ENCODE measurements at regions not wholly inside any gene's neighbourhood (a gene's known extent, or its start where the extent isn't known, plus 50 kb on each side); places are given as distances from the start of the nearest gene placed in this dataset.

DNA sequence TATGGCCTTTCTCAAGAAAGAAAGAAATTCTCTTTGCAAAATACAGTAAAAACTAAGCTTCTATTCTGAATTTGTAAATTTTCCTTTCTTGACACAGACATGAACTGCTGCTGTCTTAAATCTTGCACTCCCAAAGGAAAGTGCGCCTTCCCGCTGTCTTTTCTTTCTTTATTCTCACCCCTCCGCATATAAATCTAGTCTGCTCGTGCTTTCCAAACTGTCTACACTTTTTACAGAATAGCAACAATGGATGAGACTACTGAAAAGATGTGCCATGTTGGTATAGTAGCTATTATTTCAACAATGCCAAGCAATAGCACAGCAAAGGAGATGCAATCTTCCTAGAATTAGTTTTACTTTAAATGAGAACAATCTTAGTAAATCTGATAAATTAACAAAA lies 328.8 kb upstream of the PDE3A start:
- Histone ChIP-seq H3K9ac (ENCODE audit: low read length) (no peak overlapping the region), H3K79me2 (ENCODE audit: insufficient read depth, low read length) (no peaks in the 10 kb centered on the region)
- POLR2A ChIA-PET = no interaction called here

More for the DNA sequence above, 328.8 kb upstream of the PDE3A start:
- no peak overlapping the region for H3K27ac ChIP-seq (ENCODE audit: low read depth, low read length)
- no peaks in the 10 kb centered on the region for H3K27me3 ChIP-seq (ENCODE audit: insufficient read depth, low read length)
- ChIA-PET RAD21 (ENCODE audit: low non-redundant PET in 1 of 2, low total read pairs in 2 of 2, uncharacterized antibody in 2 of 2, unreplicated experiment in 2 of 2) (no interaction called here), CTCF (no interaction called here)
- H3K4me1 ChIP-seq (ENCODE audit: control insufficient read depth in 1 of 2, insufficient read depth in 2 of 2, low read length in 2 of 2) = no peaks in the 10 kb centered on the region
- intact Hi-C loops (cut with micrococcal nuclease) = no loop called here
- no peaks in the 10 kb centered on the region for H4K20me1 ChIP-seq (ENCODE audit: insufficient read depth)
- no peak overlapping the region for H2AFZ ChIP-seq (ENCODE audit: low read depth, low read length, poor library complexity, severe bottlenecking)
- no peaks in the 10 kb centered on the region for H3K9me3 ChIP-seq (ENCODE audit: control insufficient read depth in 1 of 2, insufficient read depth in 1 of 2, low read depth in 1 of 2, low read length in 2 of 2)
- H3K4me2 ChIP-seq (ENCODE audit: low read length) = no peak overlapping the region
- no peaks in the 10 kb centered on the region for H3K9me2 ChIP-seq (ENCODE audit: insufficient read depth)
- H3K4me3 ChIP-seq (replicated peaks in 1 of 2; ENCODE audit: low read depth in 1 of 2, low read length in 2 of 2) = no peak overlapping the region
- ATAC-seq (no peak), DNase-seq (ENCODE audit: low read depth, low spot score) (no peak)
- no TSS peak for BruUV-seq (replicated peaks)
- no peaks in the 10 kb centered on the region for H3K36me3 ChIP-seq (ENCODE audit: control insufficient read depth in 1 of 2, insufficient read depth in 2 of 2, low read length in 2 of 2)
- TF ChIP-seq SP1 (IDR thresholded peaks at IDR 0.05; ENCODE audit: low read depth) (no peak), TCF7L2 (IDR thresholded peaks at IDR 0.05; ENCODE audit: borderline replicate concordance, extremely low read depth, insufficient read depth, insufficient read length) (no peak), SIN3A (IDR thresholded peaks at IDR 0.05; ENCODE audit: low read depth) (no peak), EZH2phosphoT487 (IDR thresholded peaks at IDR 0.05; ENCODE audit: borderline replicate concordance) (no peak), POLR2A (IDR thresholded peaks at IDR 0.05; ENCODE audit: borderline replicate concordance, extremely low read depth, insufficient read depth, insufficient read length) (no peak), ZNF274 (IDR thresholded peaks at IDR 0.05; ENCODE audit: low read depth, low read length) (no peak), SRF (IDR thresholded peaks at IDR 0.05; ENCODE audit: low read depth) (no peak), POLR2AphosphoS5 (IDR thresholded peaks at IDR 0.05; ENCODE audit: low read depth, low read length) (no peak), EGR1 (IDR thresholded peaks at IDR 0.05; ENCODE audit: low read depth) (no peak), EZH2 (IDR thresholded peaks at IDR 0.05) (no peak), CEBPB (IDR thresholded peaks at IDR 0.05; ENCODE audit: low read depth) (no peak), CBX3 (IDR thresholded peaks at IDR 0.05; ENCODE audit: low read depth) (no peak)
- TF ChIP-seq, protein P1, sequence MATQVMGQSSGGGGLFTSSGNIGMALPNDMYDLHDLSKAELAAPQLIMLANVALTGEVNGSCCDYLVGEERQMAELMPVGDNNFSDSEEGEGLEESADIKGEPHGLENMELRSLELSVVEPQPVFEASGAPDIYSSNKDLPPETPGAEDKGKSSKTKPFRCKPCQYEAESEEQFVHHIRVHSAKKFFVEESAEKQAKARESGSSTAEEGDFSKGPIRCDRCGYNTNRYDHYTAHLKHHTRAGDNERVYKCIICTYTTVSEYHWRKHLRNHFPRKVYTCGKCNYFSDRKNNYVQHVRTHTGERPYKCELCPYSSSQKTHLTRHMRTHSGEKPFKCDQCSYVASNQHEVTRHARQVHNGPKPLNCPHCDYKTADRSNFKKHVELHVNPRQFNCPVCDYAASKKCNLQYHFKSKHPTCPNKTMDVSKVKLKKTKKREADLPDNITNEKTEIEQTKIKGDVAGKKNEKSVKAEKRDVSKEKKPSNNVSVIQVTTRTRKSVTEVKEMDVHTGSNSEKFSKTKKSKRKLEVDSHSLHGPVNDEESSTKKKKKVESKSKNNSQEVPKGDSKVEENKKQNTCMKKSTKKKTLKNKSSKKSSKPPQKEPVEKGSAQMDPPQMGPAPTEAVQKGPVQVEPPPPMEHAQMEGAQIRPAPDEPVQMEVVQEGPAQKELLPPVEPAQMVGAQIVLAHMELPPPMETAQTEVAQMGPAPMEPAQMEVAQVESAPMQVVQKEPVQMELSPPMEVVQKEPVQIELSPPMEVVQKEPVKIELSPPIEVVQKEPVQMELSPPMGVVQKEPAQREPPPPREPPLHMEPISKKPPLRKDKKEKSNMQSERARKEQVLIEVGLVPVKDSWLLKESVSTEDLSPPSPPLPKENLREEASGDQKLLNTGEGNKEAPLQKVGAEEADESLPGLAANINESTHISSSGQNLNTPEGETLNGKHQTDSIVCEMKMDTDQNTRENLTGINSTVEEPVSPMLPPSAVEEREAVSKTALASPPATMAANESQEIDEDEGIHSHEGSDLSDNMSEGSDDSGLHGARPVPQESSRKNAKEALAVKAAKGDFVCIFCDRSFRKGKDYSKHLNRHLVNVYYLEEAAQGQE (IDR thresholded peaks at IDR 0.05; ENCODE audit: low read depth) = no peak
- TF ChIP-seq, protein P2, sequence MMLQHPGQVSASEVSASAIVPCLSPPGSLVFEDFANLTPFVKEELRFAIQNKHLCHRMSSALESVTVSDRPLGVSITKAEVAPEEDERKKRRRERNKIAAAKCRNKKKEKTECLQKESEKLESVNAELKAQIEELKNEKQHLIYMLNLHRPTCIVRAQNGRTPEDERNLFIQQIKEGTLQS (IDR thresholded peaks at IDR 0.05) = no peak
